Thyroid gland (tissue), 4 donors: ENCODE measurements at regions not wholly inside any gene's neighbourhood (a gene's known extent, or its start where the extent isn't known, plus 50 kb on each side); places are given as distances from the start of the nearest gene placed in this dataset.

ENCODE experiments used
- CTCF ChIP-seq, 6 experiments: fragments of 200-600 bp in 3 of 6; fragments of 450-650 bp in 3 of 6; sonication (generic) in 3 of 6; IDR thresholded peaks; one replicate each; pipeline ENCODE4 v1.5.1; 2016 to 2019; ENCODE audit warnings: antibody characterized with exemption in 6 of 6, mild to moderate bottlenecking in 2 of 6, inconsistent platforms in 1 of 6, moderate library complexity in 1 of 6
- POLR2A ChIP-seq, 2 donors: fragments of 450-650 bp; IDR thresholded peaks; one replicate each; pipeline ENCODE4 v1.6.1; 2017; ENCODE audit warnings: antibody characterized with exemption in 2 of 2, mild to moderate bottlenecking in 2 of 2, moderate library complexity in 1 of 2

GRCh38 chr1:118298397-118298796, 113.4 kb upstream of the SPAG17 start:
- no peak for TF ChIP-seq CTCF (IDR thresholded peaks at IDR 0.05)
- TF ChIP-seq POLR2A (IDR thresholded peaks at IDR 0.05) = no peak
